ENCODE measurements at regions not wholly inside any gene's neighbourhood (a gene's known extent, or its start where the extent isn't known, plus 50 kb on each side); places are given as distances from the start of the nearest gene placed in this dataset.

DNA sequence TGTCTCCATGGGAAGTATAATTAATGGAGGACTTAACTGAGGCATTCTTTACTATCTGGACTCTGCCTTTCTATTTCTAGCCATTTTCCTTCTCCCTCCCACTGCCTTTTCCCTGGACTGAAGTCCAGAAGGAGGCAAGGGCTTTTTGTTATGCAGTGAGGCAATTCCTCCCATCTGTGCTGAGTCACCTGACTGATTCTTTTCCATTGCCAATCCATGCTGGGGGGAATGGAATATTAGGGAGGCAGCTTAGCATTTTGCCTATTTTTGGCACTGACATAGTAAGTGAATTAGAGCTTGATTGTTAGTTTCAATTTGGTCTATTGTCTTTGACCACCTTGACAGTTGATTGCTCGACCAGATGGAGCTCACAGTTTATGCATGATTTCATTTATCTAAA lies 1000.6 kb upstream of the PRMT6 start:
- no peak overlapping the region for H3K9ac ChIP-seq (ENCODE audit: low read length)
- H3K36me3 ChIP-seq (ENCODE audit: control insufficient read depth, low read depth, low read length) = no peaks in the 10 kb centered on the region
- no peak overlapping the region for H3K27ac ChIP-seq (ENCODE audit: low read length)
- H3K27me3 ChIP-seq (ENCODE audit: control insufficient read depth, insufficient read depth, low read length) = no peaks in the 10 kb centered on the region
- H3K4me3 ChIP-seq (ENCODE audit: low read length) = no peak overlapping the region
- no peaks in the 10 kb centered on the region for H3K9me3 ChIP-seq (ENCODE audit: control insufficient read depth, low read depth, low read length)
- peaks cover 5% of the 10 kb centered on the region for H3K4me1 ChIP-seq (ENCODE audit: control insufficient read depth, low read depth, low read length)

DNA sequence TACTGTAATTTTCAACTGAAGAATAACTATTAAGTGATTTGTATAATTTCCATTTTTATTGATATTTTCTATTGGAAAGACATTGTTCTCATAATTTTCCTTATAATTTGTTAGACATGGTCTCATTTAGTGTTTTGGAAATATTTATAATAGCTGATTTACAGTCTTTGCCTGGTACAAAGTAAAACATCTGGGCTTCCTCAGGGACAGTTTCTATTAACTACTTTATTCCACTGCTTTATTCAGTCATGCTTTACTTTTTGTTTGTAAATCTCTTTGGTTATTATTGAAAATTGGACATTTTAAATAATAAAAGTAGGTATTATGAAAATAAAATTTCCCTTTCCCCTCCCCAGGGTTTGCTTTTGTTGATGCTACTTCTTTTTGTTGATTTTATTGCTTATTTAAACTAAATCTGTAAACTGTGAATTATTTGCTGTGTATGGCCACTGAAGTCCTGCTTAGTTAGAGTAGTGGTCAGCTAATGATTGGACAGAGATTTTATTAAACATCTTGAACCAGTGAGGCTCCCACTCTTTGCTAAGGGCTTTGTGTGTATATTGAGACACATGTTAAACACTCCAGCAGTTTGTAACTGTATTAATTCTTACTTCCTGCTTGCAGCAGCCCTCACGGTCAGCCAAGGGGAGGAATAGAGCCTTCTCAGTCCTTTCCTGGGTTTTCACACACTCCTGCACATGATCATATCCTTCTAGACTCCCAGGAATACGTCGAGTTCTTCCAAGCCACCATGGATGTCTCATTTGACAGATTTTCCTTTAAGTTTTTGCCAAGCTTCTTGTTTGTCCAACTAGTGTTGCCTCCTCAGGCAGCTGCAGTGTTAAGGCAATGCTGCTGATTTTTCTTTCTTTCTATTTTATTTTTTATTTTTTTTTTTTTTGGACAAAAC lies 994.6 kb upstream of the PRMT6 start:
- Histone ChIP-seq H3K9ac (ENCODE audit: low read length) (no peak overlapping the region), H3K9me3 (ENCODE audit: control insufficient read depth, low read depth, low read length) (peaks cover 6% of the 10 kb centered on the region), H3K27me3 (ENCODE audit: control insufficient read depth, insufficient read depth, low read length) (no peaks in the 10 kb centered on the region), H3K36me3 (ENCODE audit: control insufficient read depth, low read depth, low read length) (no peaks in the 10 kb centered on the region), H3K4me1 (ENCODE audit: control insufficient read depth, low read depth, low read length) (no peaks in the 10 kb centered on the region), H3K27ac (ENCODE audit: low read length) (no peak overlapping the region), H3K4me3 (ENCODE audit: low read length) (no peak overlapping the region)

DNA sequence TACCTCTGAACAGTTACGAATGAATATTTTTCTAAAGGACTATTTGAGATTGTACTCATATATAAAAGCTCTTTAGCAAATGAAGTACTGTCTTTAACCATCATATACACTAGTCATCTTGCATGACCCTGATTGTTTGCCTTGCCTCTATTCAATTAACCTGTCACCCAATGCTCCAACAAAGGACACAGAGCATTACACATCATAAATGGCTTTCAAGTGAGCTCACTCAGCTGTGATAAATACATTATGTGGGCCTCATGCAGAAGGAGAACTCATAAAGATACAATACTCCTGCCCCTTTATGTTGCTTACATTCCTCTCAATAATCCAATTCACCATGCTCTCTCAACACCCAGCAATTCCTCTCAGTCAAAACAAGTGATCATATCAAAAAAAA lies 993.0 kb upstream of the PRMT6 start:
- H3K9ac ChIP-seq (ENCODE audit: low read length) = no peak overlapping the region
- H3K36me3 ChIP-seq (ENCODE audit: control insufficient read depth, low read depth, low read length) = no peaks in the 10 kb centered on the region
- peaks cover 6% of the 10 kb centered on the region for H3K9me3 ChIP-seq (ENCODE audit: control insufficient read depth, low read depth, low read length)
- no peaks in the 10 kb centered on the region for H3K27me3 ChIP-seq (ENCODE audit: control insufficient read depth, insufficient read depth, low read length)
- H3K4me3 ChIP-seq (ENCODE audit: low read length) = no peak overlapping the region
- H3K27ac ChIP-seq (ENCODE audit: low read length) = no peak overlapping the region
- H3K4me1 ChIP-seq (ENCODE audit: control insufficient read depth, low read depth, low read length) = no peaks in the 10 kb centered on the region

DNA sequence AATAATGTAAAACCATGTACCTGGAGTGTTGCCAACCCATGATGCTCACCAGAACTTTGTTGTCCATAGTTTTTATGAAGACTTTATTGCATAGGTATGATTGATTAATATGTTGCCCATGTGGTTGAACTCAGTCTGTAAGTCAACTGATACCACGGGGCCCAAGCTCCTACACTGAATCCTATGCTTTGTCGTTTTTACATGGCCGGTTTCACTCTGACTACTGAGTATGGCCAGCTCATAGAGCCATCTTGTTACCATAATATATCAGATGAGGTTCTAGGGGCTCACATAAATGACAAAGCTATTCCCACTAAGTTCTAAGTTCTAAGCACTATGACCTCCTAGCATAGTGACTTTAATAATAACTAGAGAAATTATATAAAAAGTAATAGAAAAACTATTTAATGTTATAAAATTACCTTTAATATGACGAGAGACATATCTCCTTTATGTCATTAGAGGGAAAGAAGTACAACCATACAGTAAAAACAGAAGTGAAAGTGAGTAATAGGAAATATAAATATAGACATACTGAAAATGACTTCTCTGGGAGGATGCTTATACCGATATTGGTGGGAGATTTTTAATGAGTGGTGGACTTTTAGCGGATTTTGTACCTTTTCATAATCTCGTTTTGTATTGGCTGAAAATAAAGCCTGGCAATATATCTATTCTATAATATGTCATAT lies 983.4 kb upstream of the PRMT6 start:
- H3K9me3 ChIP-seq (ENCODE audit: control insufficient read depth, low read depth, low read length) = no peaks in the 10 kb centered on the region
- no peaks in the 10 kb centered on the region for H3K27me3 ChIP-seq (ENCODE audit: control insufficient read depth, insufficient read depth, low read length)
- no peak overlapping the region for H3K27ac ChIP-seq (ENCODE audit: low read length)
- no peak overlapping the region for H3K4me3 ChIP-seq (ENCODE audit: low read length)
- no peaks in the 10 kb centered on the region for H3K4me1 ChIP-seq (ENCODE audit: control insufficient read depth, low read depth, low read length)
- no peak overlapping the region for H3K9ac ChIP-seq (ENCODE audit: low read length)
- H3K36me3 ChIP-seq (ENCODE audit: control insufficient read depth, low read depth, low read length) = no peaks in the 10 kb centered on the region

DNA sequence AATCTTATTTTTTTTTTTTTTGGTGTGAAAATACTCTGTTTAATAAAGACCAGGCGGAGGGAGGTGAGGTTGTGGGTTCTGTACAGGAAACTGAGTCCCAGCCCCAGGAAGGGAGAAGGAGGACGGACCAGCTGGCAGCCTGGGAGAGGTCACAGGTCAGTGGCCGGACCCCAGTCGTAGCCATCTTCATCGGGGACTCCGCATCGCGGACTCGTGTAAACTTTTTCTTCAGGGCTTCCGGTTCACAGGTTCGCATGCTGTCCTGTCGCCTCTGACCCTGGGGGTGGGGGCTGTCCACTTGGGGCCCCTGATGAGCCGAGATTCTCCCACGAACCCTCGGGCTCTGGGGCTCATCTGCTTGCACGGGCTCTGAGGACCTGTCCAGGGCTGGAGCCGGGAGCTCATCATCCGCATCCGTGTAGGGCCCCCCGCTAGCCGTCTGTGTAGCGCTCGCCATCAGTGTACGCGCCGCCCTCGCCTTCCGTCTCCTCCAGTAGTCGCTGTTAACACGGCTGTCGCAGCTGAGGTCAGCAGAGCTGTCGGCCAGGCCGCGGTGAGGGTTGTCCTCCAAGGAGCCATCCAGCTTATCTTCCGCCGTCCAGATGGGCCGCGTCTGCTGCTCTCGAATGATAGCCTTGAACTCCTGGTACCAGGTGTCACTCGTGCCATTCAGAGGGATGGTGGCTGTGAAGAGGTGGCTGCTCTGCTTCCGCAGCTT lies 975.7 kb upstream of the PRMT6 start:
- Histone ChIP-seq H3K27ac (ENCODE audit: low read length) (no peak overlapping the region), H3K4me3 (ENCODE audit: low read length) (no peak overlapping the region), H3K9ac (ENCODE audit: low read length) (no peak overlapping the region)

DNA sequence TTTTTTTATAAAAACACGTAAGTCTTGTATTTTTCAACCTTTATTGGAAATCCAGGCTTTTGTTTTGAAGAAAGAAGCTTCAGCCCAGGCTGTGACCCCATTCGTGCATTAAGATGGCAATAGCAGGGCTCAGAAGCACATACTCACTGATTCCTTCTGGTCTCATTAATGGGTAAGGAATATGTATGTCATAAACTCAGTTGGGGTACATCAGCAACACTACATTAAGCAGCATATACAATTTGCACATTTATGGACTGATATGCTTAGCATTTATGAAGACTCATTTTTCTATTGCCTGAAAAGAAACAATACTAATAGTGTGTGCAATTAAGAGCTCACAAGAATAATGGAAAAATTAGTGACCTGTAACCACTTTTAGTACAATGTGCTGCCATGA lies 945.4 kb upstream of the PRMT6 start:
- no peaks in the 10 kb centered on the region for H3K9me3 ChIP-seq (ENCODE audit: control insufficient read depth, low read depth, low read length)
- H3K27me3 ChIP-seq (ENCODE audit: control insufficient read depth, insufficient read depth, low read length) = no peaks in the 10 kb centered on the region
- H3K4me3 ChIP-seq (ENCODE audit: low read length) = no peak overlapping the region
- no peaks in the 10 kb centered on the region for H3K4me1 ChIP-seq (ENCODE audit: control insufficient read depth, low read depth, low read length)
- no peaks in the 10 kb centered on the region for H3K36me3 ChIP-seq (ENCODE audit: control insufficient read depth, low read depth, low read length)
- no peak overlapping the region for H3K9ac ChIP-seq (ENCODE audit: low read length)
- H3K27ac ChIP-seq (ENCODE audit: low read length) = no peak overlapping the region

More for the DNA sequence above, 975.7 kb upstream of the PRMT6 start:
- Histone ChIP-seq H3K9me3 (ENCODE audit: control insufficient read depth, low read depth, low read length) (no peaks in the 10 kb centered on the region), H3K27me3 (ENCODE audit: control insufficient read depth, insufficient read depth, low read length) (no peaks in the 10 kb centered on the region), H3K4me1 (ENCODE audit: control insufficient read depth, low read depth, low read length) (no peaks in the 10 kb centered on the region), H3K36me3 (ENCODE audit: control insufficient read depth, low read depth, low read length) (no peaks in the 10 kb centered on the region)

DNA sequence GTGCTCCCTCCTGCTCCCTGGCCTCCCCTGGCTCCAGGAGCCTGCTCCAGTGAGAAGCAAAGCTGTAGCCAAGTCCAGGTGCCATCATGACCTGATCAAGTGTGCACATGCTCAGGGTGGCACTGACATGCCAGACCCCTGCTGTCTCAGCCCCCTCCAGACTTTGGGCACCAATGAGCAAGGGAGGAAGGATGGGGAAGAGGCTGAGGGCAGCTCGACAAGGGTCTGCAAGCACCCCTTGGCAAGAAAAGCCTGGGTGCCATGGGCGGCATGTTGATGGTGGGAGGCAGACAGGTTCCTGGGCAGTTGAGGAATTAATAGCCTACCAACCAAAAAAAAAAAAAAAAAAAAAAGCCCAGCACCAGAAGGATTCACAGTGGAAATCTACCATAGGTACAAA lies 942.6 kb upstream of the PRMT6 start:
- Histone ChIP-seq H3K36me3 (ENCODE audit: control insufficient read depth, low read depth, low read length) (no peaks in the 10 kb centered on the region), H3K4me3 (ENCODE audit: low read length) (no peak overlapping the region), H3K4me1 (ENCODE audit: control insufficient read depth, low read depth, low read length) (no peaks in the 10 kb centered on the region), H3K9me3 (ENCODE audit: control insufficient read depth, low read depth, low read length) (no peaks in the 10 kb centered on the region), H3K27ac (ENCODE audit: low read length) (no peak overlapping the region), H3K9ac (ENCODE audit: low read length) (no peak overlapping the region), H3K27me3 (ENCODE audit: control insufficient read depth, insufficient read depth, low read length) (no peaks in the 10 kb centered on the region)

DNA sequence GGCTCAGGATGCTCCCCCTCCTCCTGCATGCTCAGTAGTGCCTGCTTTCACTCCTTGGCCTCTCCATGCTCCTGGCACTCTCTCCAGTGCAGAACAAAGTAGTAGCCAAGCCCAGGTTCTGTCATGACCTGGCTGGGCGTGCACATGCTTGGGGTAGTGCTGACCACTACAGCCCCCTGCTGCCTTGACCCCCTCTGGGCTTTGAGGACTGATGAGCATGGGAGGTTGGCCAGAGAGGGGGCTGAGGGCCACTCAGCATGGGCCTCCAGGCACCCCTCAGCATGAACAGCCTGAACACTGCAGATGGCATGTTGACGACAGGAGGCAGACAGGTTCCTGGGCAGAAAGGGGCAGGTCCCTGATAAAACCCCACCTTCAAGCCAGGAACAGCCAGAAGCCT lies 935.7 kb upstream of the PRMT6 start:
- Histone ChIP-seq H3K27me3 (ENCODE audit: control insufficient read depth, insufficient read depth, low read length) (no peaks in the 10 kb centered on the region), H3K4me1 (ENCODE audit: control insufficient read depth, low read depth, low read length) (no peaks in the 10 kb centered on the region), H3K9me3 (ENCODE audit: control insufficient read depth, low read depth, low read length) (peaks cover 18% of the 10 kb centered on the region), H3K9ac (ENCODE audit: low read length) (no peak overlapping the region), H3K4me3 (ENCODE audit: low read length) (no peak overlapping the region), H3K36me3 (ENCODE audit: control insufficient read depth, low read depth, low read length) (no peaks in the 10 kb centered on the region), H3K27ac (ENCODE audit: low read length) (no peak overlapping the region)

DNA sequence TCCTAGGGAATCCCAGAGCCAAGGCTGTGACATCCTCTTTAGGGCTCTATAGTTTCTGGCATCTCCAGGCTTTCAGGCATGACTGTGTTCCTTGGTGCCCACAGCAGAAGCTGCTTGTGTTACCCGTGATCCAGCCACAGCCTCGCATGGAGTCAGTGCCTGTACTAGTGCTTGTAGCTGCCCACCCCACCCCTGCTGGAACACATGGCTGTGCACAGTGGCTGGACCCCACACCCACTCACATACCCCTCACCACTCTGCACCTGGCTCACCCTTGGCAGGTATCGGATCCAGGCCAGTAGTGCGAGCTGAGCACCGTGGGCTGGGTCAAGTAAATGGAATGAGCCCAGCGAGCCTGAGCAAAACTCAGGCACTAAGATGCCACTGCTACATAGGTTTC lies 934.7 kb upstream of the PRMT6 start:
- H3K36me3 ChIP-seq (ENCODE audit: control insufficient read depth, low read depth, low read length) = no peaks in the 10 kb centered on the region
- no peak overlapping the region for H3K9ac ChIP-seq (ENCODE audit: low read length)
- no peak overlapping the region for H3K4me3 ChIP-seq (ENCODE audit: low read length)
- H3K27ac ChIP-seq (ENCODE audit: low read length) = no peak overlapping the region
- no peaks in the 10 kb centered on the region for H3K4me1 ChIP-seq (ENCODE audit: control insufficient read depth, low read depth, low read length)
- H3K9me3 ChIP-seq (ENCODE audit: control insufficient read depth, low read depth, low read length) = peaks cover 18% of the 10 kb centered on the region
- no peaks in the 10 kb centered on the region for H3K27me3 ChIP-seq (ENCODE audit: control insufficient read depth, insufficient read depth, low read length)

DNA sequence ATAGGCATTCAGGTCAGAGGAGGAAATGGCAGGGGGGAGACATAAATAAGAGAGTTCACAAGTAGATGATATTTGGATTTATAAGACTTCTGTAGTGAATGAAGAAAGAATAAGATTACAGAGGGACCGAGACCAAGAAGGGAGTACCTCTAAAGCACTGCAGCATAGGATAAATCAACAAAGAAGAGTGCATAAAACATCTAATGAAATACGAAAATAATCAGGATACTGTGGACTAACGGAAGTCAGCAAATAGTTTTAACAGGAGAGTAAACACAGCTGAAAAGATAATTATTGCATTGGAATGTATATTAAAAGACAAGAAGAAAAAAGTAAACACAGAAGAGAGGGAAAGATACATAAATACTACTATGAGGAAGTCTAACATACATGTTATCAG lies 921.9 kb upstream of the PRMT6 start:
- H3K9me3 ChIP-seq (ENCODE audit: control insufficient read depth, low read depth, low read length) = no peaks in the 10 kb centered on the region
- H3K27ac ChIP-seq (ENCODE audit: low read length) = no peak overlapping the region
- no peak overlapping the region for H3K4me3 ChIP-seq (ENCODE audit: low read length)
- no peaks in the 10 kb centered on the region for H3K4me1 ChIP-seq (ENCODE audit: control insufficient read depth, low read depth, low read length)
- H3K36me3 ChIP-seq (ENCODE audit: control insufficient read depth, low read depth, low read length) = no peaks in the 10 kb centered on the region
- no peaks in the 10 kb centered on the region for H3K27me3 ChIP-seq (ENCODE audit: control insufficient read depth, insufficient read depth, low read length)
- no peak overlapping the region for H3K9ac ChIP-seq (ENCODE audit: low read length)

DNA sequence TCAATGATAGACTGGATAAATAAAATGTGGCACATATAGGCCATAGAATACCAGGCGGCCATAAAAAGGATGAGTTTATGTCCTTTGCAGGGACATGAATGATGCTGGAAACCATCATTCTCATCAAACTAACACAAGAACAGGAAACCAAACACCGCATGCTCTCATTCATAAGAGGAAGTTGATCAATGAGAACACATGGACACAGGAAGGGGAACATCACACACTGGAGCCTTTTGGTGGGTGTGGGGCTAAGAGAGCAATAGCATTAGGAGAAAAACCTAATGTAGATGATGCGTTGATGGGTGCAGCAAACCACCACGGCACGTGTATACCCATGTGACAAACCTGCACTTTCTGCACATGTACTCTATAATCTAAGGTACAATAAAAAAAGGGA lies 883.4 kb upstream of the PRMT6 start:
- no peak overlapping the region for H3K27ac ChIP-seq (ENCODE audit: low read length)
- no peak overlapping the region for H3K4me3 ChIP-seq (ENCODE audit: low read length)
- H3K27me3 ChIP-seq (ENCODE audit: control insufficient read depth, insufficient read depth, low read length) = no peaks in the 10 kb centered on the region

More for the DNA sequence above, 883.4 kb upstream of the PRMT6 start:
- no peak overlapping the region for H3K9ac ChIP-seq (ENCODE audit: low read length)
- no peaks in the 10 kb centered on the region for H3K36me3 ChIP-seq (ENCODE audit: control insufficient read depth, low read depth, low read length)
- H3K4me1 ChIP-seq (ENCODE audit: control insufficient read depth, low read depth, low read length) = no peaks in the 10 kb centered on the region
- H3K9me3 ChIP-seq (ENCODE audit: control insufficient read depth, low read depth, low read length) = no peaks in the 10 kb centered on the region

Data from iPS-18a (cell line).